H1 (cell line): ENCODE measurements at regions not wholly inside any gene's neighbourhood (a gene's known extent, or its start where the extent isn't known, plus 50 kb on each side); places are given as distances from the start of the nearest gene placed in this dataset.
"Not testable (repeated sequence)": the region's sequence is repeated elsewhere in the genome, so short reads cannot be mapped to it uniquely, and the experiment has no call there.

Experiments
- CTCF ChIA-PET: fragments of 300-600 bp; sonication (Branson Sonifier 250); formaldehyde crosslinking; loops from one replicate; lab custom pipeline; 2021; ENCODE audit not compliant: partially characterized antibody; lab: Charles Lee
- POLR2A ChIA-PET: fragments of 300-600 bp; sonication (Branson Sonifier 250); formaldehyde crosslinking; loops from one replicate; lab custom pipeline; 2021; ENCODE audit warnings: inconsistent platforms; ENCODE audit not compliant: partially characterized antibody; lab: Charles Lee
- DNase-seq, 2 experiments: peaks; one replicate each; pipeline versions ENCODE4 v3.0.0 to v3.0.0-alpha.2; 2010 to 2022; ENCODE audit warnings: low spot score in 2 of 2, low read depth in 1 of 2, mixed read lengths in 1 of 2
- FAIRE-seq: peaks from 2 replicates; lab custom pipeline; 2011; peaks lifted over from hg19 to GRCh38; lab: Jason Lieb, UNC
- H2AFZ ChIP-seq: 2 replicates; pipeline ENCODE4 v1.8.1; 2012; ENCODE audit warnings: low read length, inconsistent platforms
- H2AK5ac ChIP-seq: 2 replicates; pipeline ENCODE4 v1.6.1; 2013; ENCODE audit warnings: low read depth, low read length
- H2BK120ac ChIP-seq: replicated peaks from 2 replicates; pipeline ENCODE3; 2013; ENCODE audit warnings: low read depth, low read length, inconsistent platforms
- H2BK12ac ChIP-seq: 2 replicates; pipeline ENCODE4 v1.6.1; 2013; ENCODE audit warnings: low read depth, low read length
- H2BK15ac ChIP-seq: 2 replicates; pipeline ENCODE4 v1.6.1; 2013; ENCODE audit warnings: low read length
- H2BK20ac ChIP-seq: 2 replicates; pipeline ENCODE4 v1.6.1; 2013; ENCODE audit warnings: low read length
- H2BK5ac ChIP-seq: 2 replicates; pipeline ENCODE4 v1.6.1; 2013; ENCODE audit warnings: low read depth, low read length
- H3K14ac ChIP-seq: 2 replicates; pipeline ENCODE4 v1.6.1; 2013; ENCODE audit warnings: inconsistent platforms; ENCODE audit not compliant: insufficient read length
- H3K18ac ChIP-seq: 2 replicates; pipeline ENCODE4 v1.6.1; 2013; ENCODE audit warnings: low read length; ENCODE audit errors: extremely low read depth
- H3K23ac ChIP-seq: 2 replicates; pipeline ENCODE4 v1.6.1; 2013; ENCODE audit warnings: inconsistent platforms; ENCODE audit not compliant: insufficient read length
- H3K23me2 ChIP-seq: 2 replicates; pipeline ENCODE4 v1.6.1; 2013; ENCODE audit warnings: low read depth, low read length
- H3K27ac ChIP-seq: 2 replicates; pipeline ENCODE4 v1.6.1; 2011; ENCODE audit warnings: low read depth, low read length, inconsistent platforms
- H3K27me3 ChIP-seq, 4 experiments: replicated peaks in 1 of 4; 1 replicate in 1 of 4; 2 replicates in 3 of 4; pipeline versions ENCODE4 v1.6.1 to v1.8.1; 2011 to 2013; ENCODE audit warnings: low read length in 3 of 4, mild to moderate bottlenecking in 3 of 4, inconsistent platforms in 2 of 4, mixed read lengths in 2 of 4, moderate library complexity in 1 of 4; ENCODE audit not compliant: control insufficient read depth in 3 of 4, insufficient read depth in 3 of 4; ENCODE audit errors: extremely low read depth in 1 of 4
- H3K36me3 ChIP-seq, 4 experiments: 2 replicates each; pipeline versions ENCODE4 v1.6.1 to v1.8.1; 2011 to 2013; ENCODE audit warnings: mild to moderate bottlenecking in 4 of 4, low read length in 3 of 4, moderate library complexity in 2 of 4, control low read depth in 1 of 4, inconsistent platforms in 1 of 4; ENCODE audit not compliant: insufficient read depth in 4 of 4, control insufficient read depth in 2 of 4
- H3K4ac ChIP-seq: replicated peaks from 2 replicates; pipeline ENCODE3; 2013; ENCODE audit warnings: low read length, low read depth, mixed read lengths, inconsistent platforms; ENCODE audit not compliant: insufficient read length
- H3K4me1 ChIP-seq, 4 experiments: replicated peaks in 1 of 4; 1 replicate in 1 of 4; 2 replicates in 3 of 4; pipeline versions ENCODE4 v1.6.1 to v1.8.1; 2011 to 2013; ENCODE audit warnings: low read length in 3 of 4, inconsistent platforms in 2 of 4, mixed read lengths in 1 of 4; ENCODE audit not compliant: insufficient read depth in 4 of 4, control insufficient read depth in 3 of 4
- H3K4me2 ChIP-seq, 2 experiments: 2 replicates each; pipeline versions ENCODE4 v1.6.1 to v1.8.1; 2011 to 2013; ENCODE audit warnings: low read depth in 2 of 2, low read length in 2 of 2, control low read depth in 1 of 2, inconsistent platforms in 1 of 2, mild to moderate bottlenecking in 1 of 2; ENCODE audit not compliant: insufficient read depth in 1 of 2
- H3K4me3 ChIP-seq, 4 experiments: fragments of 200-600, 300-600 bp in 1 of 4; sonication (generic), shearing (Covaris generic), sonication (Bioruptor Twin) in 1 of 4; 2 replicates each; pipeline versions ENCODE4 v1.5.1 to v1.8.1; 2011 to 2016; ENCODE audit warnings: low read length in 4 of 4, low read depth in 3 of 4, control low read depth in 2 of 4, inconsistent platforms in 2 of 4, mild to moderate bottlenecking in 2 of 4, mixed read lengths in 1 of 4, moderate library complexity in 1 of 4; ENCODE audit not compliant: insufficient read depth in 2 of 4; ENCODE audit errors: extremely low read depth in 1 of 4
- H3K56ac ChIP-seq: replicated peaks from 2 replicates; pipeline ENCODE3; 2013; ENCODE audit warnings: low read depth, mild to moderate bottlenecking, mixed read lengths, low read length, inconsistent platforms; ENCODE audit not compliant: insufficient read length
- H3K79me1 ChIP-seq: 2 replicates; pipeline ENCODE4 v1.6.1; 2013; ENCODE audit warnings: low read depth, low read length, control low read depth
- H3K79me2 ChIP-seq, 2 experiments: 2 replicates each; pipeline versions ENCODE4 v1.6.1 to v1.8.1; 2012 to 2013; ENCODE audit warnings: low read length in 2 of 2, mild to moderate bottlenecking in 2 of 2, inconsistent platforms in 1 of 2; ENCODE audit not compliant: insufficient read depth in 2 of 2, control insufficient read depth in 1 of 2
- H3K9ac ChIP-seq, 4 experiments: replicated peaks in 1 of 4; 1 replicate in 1 of 4; 2 replicates in 3 of 4; pipeline versions ENCODE4 v1.6.1 to v1.8.1; 2011 to 2013; ENCODE audit warnings: low read depth in 3 of 4, low read length in 3 of 4, control low read depth in 2 of 4, mild to moderate bottlenecking in 2 of 4, moderate library complexity in 2 of 4, inconsistent platforms in 1 of 4; ENCODE audit errors: extremely low read depth in 1 of 4
- H3K9me3 ChIP-seq, 2 experiments: 2 replicates each; pipeline versions ENCODE4 v1.6.1 to v1.8.1; 2012 to 2013; ENCODE audit warnings: mild to moderate bottlenecking in 2 of 2, moderate library complexity in 2 of 2, control low read depth in 1 of 2, inconsistent platforms in 1 of 2, low read depth in 1 of 2, low read length in 1 of 2, mixed read lengths in 1 of 2; ENCODE audit not compliant: insufficient read depth in 2 of 2
- H4K20me1 ChIP-seq, 2 experiments: replicated peaks in 1 of 2; 2 replicates each; pipeline versions ENCODE3 to v1.8.1; 2011 to 2013; ENCODE audit warnings: inconsistent platforms in 2 of 2, low read length in 2 of 2, mild to moderate bottlenecking in 1 of 2; ENCODE audit not compliant: insufficient read depth in 2 of 2, control insufficient read depth in 1 of 2
- H4K5ac ChIP-seq: 2 replicates; pipeline ENCODE4 v1.6.1; 2013; ENCODE audit warnings: low read length, low read depth, mixed read lengths, inconsistent platforms; ENCODE audit not compliant: insufficient read length
- H4K8ac ChIP-seq: 2 replicates; pipeline ENCODE4 v1.8.0; 2013; ENCODE audit warnings: mild to moderate bottlenecking, moderate library complexity, low read length, inconsistent platforms; ENCODE audit not compliant: insufficient read depth; ENCODE audit errors: extremely low read depth
- H4K91ac ChIP-seq: replicated peaks from 2 replicates; pipeline ENCODE3; 2013; ENCODE audit warnings: low read length, mixed read lengths, inconsistent platforms; ENCODE audit not compliant: insufficient read length
- WGBS, 2 experiments: shearing (Covaris generic) in 1 of 2; methylation state at CpG; one replicate each; pipeline versions ENCODE4 v1.1.6 to v1.1.7; 2013 to 2015; ENCODE audit warnings: low lambda C conversion rate in 2 of 2, mixed read lengths in 2 of 2, inconsistent platforms in 1 of 2, low coverage in 1 of 2, missing lambda C conversion rate in 1 of 2; ENCODE audit not compliant: insufficient replicate concordance in 2 of 2, insufficient coverage in 1 of 2, insufficient read length in 1 of 2; ENCODE audit errors: extremely low coverage in 1 of 2, missing lambda C conversion rate in 1 of 2; 5-methylcytosine and 5-hydroxymethylcytosine counted together

DNA sequence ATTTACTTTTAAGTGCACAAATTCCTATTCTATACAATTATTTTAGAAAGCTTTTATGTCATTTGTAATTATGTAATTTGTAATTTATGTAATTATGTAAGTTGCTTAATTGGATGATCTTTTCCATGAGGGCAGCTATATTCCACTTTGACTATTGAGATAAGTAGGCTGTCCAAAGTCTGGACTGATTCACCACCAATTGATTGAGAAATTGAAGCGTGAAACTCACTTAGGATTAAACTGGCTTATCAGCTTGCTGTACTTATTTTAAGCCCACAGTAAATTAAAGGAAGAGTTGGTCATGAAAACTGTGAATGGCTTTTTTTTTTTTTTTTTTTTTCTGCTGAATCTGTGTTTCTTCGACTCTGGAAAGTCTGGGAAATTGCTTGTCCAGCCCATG lies 87.4 kb downstream of the UGT2B28 start:
- H2BK5ac ChIP-seq, H4K5ac ChIP-seq, H3K27ac ChIP-seq, DNase-seq, H2AFZ ChIP-seq, POLR2A ChIA-PET, H4K91ac ChIP-seq, H4K20me1 ChIP-seq, H3K4me2 ChIP-seq, H3K79me1 ChIP-seq, H3K4me1 ChIP-seq, H2BK20ac ChIP-seq, H2AK5ac ChIP-seq, H3K36me3 ChIP-seq, H3K14ac ChIP-seq, CTCF ChIA-PET, H3K9me3 ChIP-seq, H3K23ac ChIP-seq, H3K18ac ChIP-seq, FAIRE-seq, H3K56ac ChIP-seq, H3K27me3 ChIP-seq, H3K4ac ChIP-seq, H2BK15ac ChIP-seq, H2BK120ac ChIP-seq, H3K4me3 ChIP-seq, H3K79me2 ChIP-seq, H3K9ac ChIP-seq, H2BK12ac ChIP-seq, H4K8ac ChIP-seq, H3K23me2 ChIP-seq: not testable (repeated sequence)
- WGBS, 2 experiments, result 100% methylated on average over 1 of the region's 2 CpGs; no CpG with 5 or more reads in 1 of the 2 experiments
